Hepatocyte (in vitro differentiated cells): ENCODE measurements at regions not wholly inside any gene's neighbourhood (a gene's known extent, or its start where the extent isn't known, plus 50 kb on each side); places are given as distances from the start of the nearest gene placed in this dataset.

Source experiments
- EZH2 ChIP-seq: fragments of 200-600 bp; sonication (generic); IDR thresholded peaks from 2 replicates; pipeline ENCODE4 v1.6.1; 2016; ENCODE audit warnings: antibody characterized with exemption, mild to moderate bottlenecking, borderline replicate concordance
- TF ChIP-seq, protein P1 (sequence below): fragments of 200-600 bp; sonication (generic); IDR thresholded peaks from 2 replicates; pipeline ENCODE4 v1.5.1; 2016; ENCODE audit warnings: antibody characterized with exemption, mild to moderate bottlenecking; ENCODE audit not compliant: poor library complexity

DNA sequence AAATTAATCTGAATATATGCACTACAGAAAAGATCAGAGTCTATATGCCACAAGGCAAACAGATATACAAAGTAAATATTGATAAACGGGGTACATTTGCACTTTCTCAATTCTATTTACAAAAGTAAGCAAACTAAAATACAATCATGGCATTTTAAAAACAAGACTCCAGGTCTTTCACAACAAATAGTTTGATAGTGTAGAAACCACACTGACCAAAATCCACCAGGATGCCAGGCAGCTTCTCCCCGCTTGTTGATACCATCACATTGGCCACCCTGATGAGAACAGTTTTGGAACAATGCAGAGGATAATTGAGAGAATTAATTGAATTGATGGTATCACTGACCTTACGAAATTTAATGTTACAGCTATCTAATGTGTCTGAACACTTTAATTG lies 190.6 kb upstream of the TMCO5A start:
- TF ChIP-seq, protein P1, sequence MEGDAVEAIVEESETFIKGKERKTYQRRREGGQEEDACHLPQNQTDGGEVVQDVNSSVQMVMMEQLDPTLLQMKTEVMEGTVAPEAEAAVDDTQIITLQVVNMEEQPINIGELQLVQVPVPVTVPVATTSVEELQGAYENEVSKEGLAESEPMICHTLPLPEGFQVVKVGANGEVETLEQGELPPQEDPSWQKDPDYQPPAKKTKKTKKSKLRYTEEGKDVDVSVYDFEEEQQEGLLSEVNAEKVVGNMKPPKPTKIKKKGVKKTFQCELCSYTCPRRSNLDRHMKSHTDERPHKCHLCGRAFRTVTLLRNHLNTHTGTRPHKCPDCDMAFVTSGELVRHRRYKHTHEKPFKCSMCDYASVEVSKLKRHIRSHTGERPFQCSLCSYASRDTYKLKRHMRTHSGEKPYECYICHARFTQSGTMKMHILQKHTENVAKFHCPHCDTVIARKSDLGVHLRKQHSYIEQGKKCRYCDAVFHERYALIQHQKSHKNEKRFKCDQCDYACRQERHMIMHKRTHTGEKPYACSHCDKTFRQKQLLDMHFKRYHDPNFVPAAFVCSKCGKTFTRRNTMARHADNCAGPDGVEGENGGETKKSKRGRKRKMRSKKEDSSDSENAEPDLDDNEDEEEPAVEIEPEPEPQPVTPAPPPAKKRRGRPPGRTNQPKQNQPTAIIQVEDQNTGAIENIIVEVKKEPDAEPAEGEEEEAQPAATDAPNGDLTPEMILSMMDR, result no peak
- no peak for TF ChIP-seq EZH2
